ENCODE measurements at regions not wholly inside any gene's neighbourhood (a gene's known extent, or its start where the extent isn't known, plus 50 kb on each side); places are given as distances from the start of the nearest gene placed in this dataset.
"Not testable (repeated sequence)": the region's sequence is repeated elsewhere in the genome, so short reads cannot be mapped to it uniquely, and the experiment has no call there.

DNA sequence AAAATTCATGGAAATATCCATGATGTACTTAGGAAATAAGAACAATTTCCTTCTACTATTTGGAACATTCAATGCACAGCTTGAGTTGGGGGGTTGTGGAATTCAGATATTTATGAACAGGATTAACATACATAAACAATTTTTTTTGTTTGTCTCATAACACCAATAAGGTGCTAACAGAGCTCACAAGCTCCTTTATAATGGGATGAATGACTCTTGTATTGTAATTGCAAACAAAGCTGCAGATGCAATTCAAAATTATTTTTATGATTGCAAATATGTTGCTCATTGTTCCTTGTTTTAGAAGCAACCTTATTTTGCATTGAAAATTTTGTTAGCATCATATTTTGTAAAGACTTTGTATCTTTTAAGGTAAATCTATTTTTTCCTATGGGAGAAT, 265.7 kb downstream of the PCDH17 start:
- no peak for DNase-seq (ENCODE audit: extremely low read depth, low read depth)
- TF ChIP-seq, protein P1, sequence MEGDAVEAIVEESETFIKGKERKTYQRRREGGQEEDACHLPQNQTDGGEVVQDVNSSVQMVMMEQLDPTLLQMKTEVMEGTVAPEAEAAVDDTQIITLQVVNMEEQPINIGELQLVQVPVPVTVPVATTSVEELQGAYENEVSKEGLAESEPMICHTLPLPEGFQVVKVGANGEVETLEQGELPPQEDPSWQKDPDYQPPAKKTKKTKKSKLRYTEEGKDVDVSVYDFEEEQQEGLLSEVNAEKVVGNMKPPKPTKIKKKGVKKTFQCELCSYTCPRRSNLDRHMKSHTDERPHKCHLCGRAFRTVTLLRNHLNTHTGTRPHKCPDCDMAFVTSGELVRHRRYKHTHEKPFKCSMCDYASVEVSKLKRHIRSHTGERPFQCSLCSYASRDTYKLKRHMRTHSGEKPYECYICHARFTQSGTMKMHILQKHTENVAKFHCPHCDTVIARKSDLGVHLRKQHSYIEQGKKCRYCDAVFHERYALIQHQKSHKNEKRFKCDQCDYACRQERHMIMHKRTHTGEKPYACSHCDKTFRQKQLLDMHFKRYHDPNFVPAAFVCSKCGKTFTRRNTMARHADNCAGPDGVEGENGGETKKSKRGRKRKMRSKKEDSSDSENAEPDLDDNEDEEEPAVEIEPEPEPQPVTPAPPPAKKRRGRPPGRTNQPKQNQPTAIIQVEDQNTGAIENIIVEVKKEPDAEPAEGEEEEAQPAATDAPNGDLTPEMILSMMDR (IDR thresholded peaks at IDR 0.05; ENCODE audit: low read depth, low read length), result no peak

DNA sequence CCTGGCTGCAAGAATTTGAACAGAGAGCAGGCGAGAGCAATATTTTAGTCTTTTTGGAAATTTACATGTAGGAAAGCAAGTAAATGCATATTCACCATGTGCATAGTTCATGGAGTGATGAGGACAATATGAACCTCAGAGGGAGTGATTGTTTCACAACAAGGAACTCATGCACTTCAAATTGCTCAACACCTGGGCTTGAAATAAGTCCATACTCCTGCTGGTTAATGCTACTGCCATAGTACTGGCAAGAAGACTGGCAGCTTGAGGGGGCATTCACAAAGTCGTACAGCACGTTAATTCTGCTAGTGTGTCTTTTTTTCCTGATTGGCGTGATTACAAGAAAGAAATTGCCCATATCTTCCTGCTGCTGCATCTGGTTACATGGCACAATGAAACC, 267.6 kb downstream of the PCDH17 start:
- TF ChIP-seq, protein P1 (IDR thresholded peaks at IDR 0.05; ENCODE audit: low read depth, low read length), result no peak

DNA sequence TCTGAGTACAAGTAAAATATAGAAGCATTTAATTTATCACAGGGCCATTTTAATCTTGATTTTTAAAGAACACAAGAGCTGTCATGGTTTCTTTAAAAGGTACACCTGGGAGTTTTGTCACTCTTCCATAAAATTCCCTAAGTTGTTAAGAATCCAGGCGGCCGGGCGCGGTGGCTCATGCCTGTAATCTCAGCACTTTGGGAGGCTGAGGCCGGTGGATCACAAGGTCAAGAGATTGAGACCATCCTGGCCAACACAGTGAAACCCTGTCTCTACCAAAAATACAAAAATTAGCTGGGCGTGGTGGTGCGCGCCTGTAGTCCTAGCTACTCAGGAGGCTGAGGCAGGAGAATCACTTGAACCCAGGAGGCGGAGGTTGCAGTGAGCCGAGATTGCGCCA, 278.3 kb downstream of the PCDH17 start:
- DNase-seq (ENCODE audit: extremely low read depth, low read depth), result not testable (repeated sequence)

More for the DNA sequence above, 267.6 kb downstream of the PCDH17 start:
- no peak for DNase-seq (ENCODE audit: extremely low read depth, low read depth)

DNA sequence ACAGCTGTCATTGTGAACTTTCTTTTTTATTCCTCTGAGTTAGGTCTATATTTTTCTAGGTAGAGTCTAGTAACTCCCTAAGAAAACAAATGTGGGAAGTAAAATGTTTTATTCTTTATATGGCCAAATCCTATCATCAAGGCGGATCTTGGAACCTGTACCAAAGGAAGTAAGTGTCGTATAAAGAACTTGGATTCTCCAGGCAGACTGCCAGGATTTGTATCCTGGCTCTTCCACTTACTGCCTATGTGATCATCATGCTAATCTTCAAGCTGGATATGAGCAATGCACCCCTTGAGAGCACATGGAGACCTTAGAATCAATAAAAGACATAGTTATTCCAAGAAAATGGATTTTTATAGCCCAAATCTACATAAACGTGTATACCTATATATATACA, 286.5 kb downstream of the PCDH17 start:
- TF ChIP-seq, protein P1 (IDR thresholded peaks at IDR 0.05; ENCODE audit: low read depth, low read length), result no peak
- no peak for DNase-seq (ENCODE audit: extremely low read depth, low read depth)

DNA sequence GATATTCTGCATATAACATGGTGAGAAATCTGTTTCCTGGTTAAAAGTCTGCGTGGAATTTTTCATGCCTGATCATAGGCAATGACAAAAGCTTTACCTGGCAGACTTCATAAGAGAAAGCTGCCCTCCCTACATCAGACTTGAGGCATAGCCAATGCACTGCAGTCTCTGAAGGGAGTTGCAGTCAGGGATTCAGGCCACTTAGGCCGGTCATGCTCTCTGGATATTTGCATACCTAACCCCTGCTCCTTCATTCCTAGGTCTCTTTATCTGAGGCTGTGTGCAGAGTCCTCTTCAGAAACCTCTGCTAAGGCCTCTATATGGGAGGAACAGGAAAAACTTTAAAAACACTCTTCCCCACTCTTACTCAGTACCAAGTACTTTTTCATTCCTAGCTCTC, 287.4 kb downstream of the PCDH17 start:
- DNase-seq (ENCODE audit: extremely low read depth, low read depth), result no peak
- TF ChIP-seq, protein P1 (IDR thresholded peaks at IDR 0.05; ENCODE audit: low read depth, low read length), result no peak

DNA sequence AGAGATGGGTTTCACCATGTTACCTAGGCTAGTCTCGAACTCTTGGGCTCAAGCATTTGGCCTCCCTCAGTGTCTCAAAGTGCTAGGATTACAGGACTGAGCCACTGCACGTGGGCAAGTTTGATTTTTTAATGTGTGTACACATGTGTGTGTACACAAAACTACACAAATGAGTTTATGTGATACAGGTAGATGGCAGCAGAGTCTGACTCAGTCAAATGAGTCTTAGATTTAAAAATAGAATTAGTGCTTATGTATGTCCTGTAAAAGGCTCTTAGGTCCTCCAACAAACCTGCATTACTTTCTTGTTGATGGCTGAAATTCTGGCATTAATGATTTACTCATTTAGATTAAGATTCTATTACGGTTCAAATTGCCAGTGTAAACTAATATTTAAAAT, 293.7 kb downstream of the PCDH17 start:
- TF ChIP-seq, protein P1 (IDR thresholded peaks at IDR 0.05; ENCODE audit: low read depth, low read length), result no peak
- no peak for DNase-seq (ENCODE audit: extremely low read depth, low read depth)

DNA sequence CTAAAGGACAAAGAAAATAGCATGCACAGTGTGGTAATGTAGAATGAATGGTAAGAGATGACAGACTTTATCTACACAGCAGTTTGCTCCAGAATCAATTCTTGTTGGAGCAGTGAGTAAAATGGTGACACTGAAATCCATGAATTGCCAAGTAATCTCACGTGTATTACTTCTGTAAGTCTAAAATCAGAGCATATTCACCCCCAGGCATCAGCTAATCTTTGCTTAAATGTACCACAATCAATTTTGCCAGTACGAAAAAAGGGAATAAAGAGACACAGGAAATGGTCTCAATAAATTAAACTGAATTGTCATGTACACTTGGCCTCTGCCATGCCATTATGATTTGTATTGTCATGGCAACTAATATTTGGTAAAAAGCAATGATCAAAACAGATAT, 294.2 kb downstream of the PCDH17 start:
- no peak for DNase-seq (ENCODE audit: extremely low read depth, low read depth)
- TF ChIP-seq, protein P1 (IDR thresholded peaks at IDR 0.05; ENCODE audit: low read depth, low read length), result no peak

DNA sequence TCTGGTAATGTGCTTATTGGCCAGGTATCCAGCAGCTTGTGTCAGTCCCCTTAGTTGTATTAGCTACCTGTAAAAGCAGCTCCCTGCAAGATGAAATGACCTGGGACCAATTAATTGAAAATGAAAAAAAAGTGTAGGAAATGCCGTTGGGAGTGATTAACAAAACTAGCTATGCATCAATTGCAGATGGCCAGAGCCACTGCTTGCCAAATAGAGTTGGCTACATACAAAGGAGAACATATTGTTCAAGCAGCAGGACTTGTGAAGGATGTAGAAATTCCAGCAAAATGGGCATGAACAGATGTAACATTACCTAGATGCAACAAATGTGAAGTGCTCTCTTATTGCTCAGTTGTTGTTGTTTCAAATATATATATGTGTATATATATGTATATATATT, 300.5 kb downstream of the PCDH17 start:
- TF ChIP-seq, protein P1 (IDR thresholded peaks at IDR 0.05; ENCODE audit: low read depth, low read length), result no peak
- DNase-seq (ENCODE audit: extremely low read depth, low read depth), result no peak

Measured in AG09319 (cell line).